Natural killer cell (primary cell): ENCODE measurements at regions not wholly inside any gene's neighbourhood (a gene's known extent, or its start where the extent isn't known, plus 50 kb on each side); places are given as distances from the start of the nearest gene placed in this dataset.

Experiments
- ATAC-seq, 3 donors: fragments of 150-1000 bp in 2 of 3; fragments of 200-7000 bp in 1 of 3; cut with Tn5 transposase; 1 replicate in 1 of 3; 2 replicates in 2 of 3; pipeline ENCODE4 v1.10.0; 2021; ENCODE audit warnings: mild to moderate bottlenecking in 2 of 3, moderate library complexity in 2 of 3
- DNase-seq, 2 donors: peaks; one replicate each; pipeline versions ENCODE4 v3.0.0 to v3.0.0-alpha.2; 2013 to 2021; ENCODE audit warnings: mixed read lengths in 1 of 2
- H3K27ac ChIP-seq: one replicate; pipeline ENCODE4 v1.5.1; 2013; ENCODE audit warnings: mild to moderate bottlenecking, low read length
- H3K27me3 ChIP-seq: one replicate; pipeline ENCODE4 v1.6.1; 2013; ENCODE audit warnings: low read length; ENCODE audit not compliant: control insufficient read depth, insufficient read depth
- H3K36me3 ChIP-seq: one replicate; pipeline ENCODE4 v1.6.1; 2013; ENCODE audit warnings: low read length; ENCODE audit not compliant: control insufficient read depth, insufficient read depth
- H3K4me1 ChIP-seq: one replicate; pipeline ENCODE4 v1.6.1; 2013; ENCODE audit warnings: low read length; ENCODE audit not compliant: control insufficient read depth, insufficient read depth
- H3K4me3 ChIP-seq: one replicate; pipeline ENCODE4 v1.5.1; 2013; ENCODE audit warnings: low read length
- H3K9me3 ChIP-seq: one replicate; pipeline ENCODE4 v1.6.1; 2013; ENCODE audit warnings: low read length; ENCODE audit not compliant: control insufficient read depth, insufficient read depth
- H3K27ac Mint-ChIP-seq, 2 donors: one replicate each; pipeline ENCODE4 v1.8.0; 2022; ENCODE audit warnings: mild to moderate bottlenecking in 2 of 2, mixed read lengths in 2 of 2, moderate library complexity in 1 of 2
- H3K27me3 Mint-ChIP-seq, 2 donors: one replicate each; pipeline ENCODE4 v1.8.0; 2022; ENCODE audit warnings: low read depth in 2 of 2, mixed read lengths in 2 of 2
- H3K36me3 Mint-ChIP-seq: one replicate; pipeline ENCODE4 v1.8.0; 2022; ENCODE audit warnings: mixed read lengths
- H3K4me1 Mint-ChIP-seq, 2 donors: one replicate each; pipeline ENCODE4 v1.8.0; 2022; ENCODE audit warnings: mixed read lengths in 2 of 2
- H3K4me3 Mint-ChIP-seq: one replicate; pipeline ENCODE4 v1.8.0; 2022; ENCODE audit warnings: mild to moderate bottlenecking, moderate library complexity, mixed read lengths
- H3K9me3 Mint-ChIP-seq, 2 donors: one replicate each; pipeline ENCODE4 v1.8.0; 2022; ENCODE audit warnings: mixed read lengths in 2 of 2
- CTCF ChIP-seq: fragments of 200-600 bp; IDR thresholded peaks from one replicate; pipeline ENCODE4 v1.8.0; 2022; ENCODE audit warnings: antibody characterized with exemption
- WGBS: methylation state at CpG from one replicate; pipeline ENCODE4 v1.1.7; 2013; ENCODE audit warnings: missing lambda C conversion rate; ENCODE audit not compliant: insufficient coverage; 5-methylcytosine and 5-hydroxymethylcytosine counted together
- intact Hi-C: fragments of 100-400 bp; cut with micrococcal nuclease; formaldehyde crosslinking; loops from one replicate; pipeline ENCODE4 v1.14.2; 2022

- H3K36me3 Mint-ChIP-seq: no peaks in the 10 kb centered on the region
- intact Hi-C loops: no loop called here
- Histone ChIP-seq H3K36me3 (no peaks in the 10 kb centered on the region), H3K9me3 (peaks cover 3% of the 10 kb centered on the region), H3K4me3 (no peak overlapping the region), H3K27me3 (no peaks in the 10 kb centered on the region), H3K4me1 (no peaks in the 10 kb centered on the region), H3K27ac (no peak overlapping the region)
- H3K9me3 Mint-ChIP-seq: peaks cover 11 to 14% of the 10 kb centered on the region in 2 donors
- TF ChIP-seq CTCF: no peak
- no peak overlapping the region for H3K27ac Mint-ChIP-seq
- no peak overlapping the region for H3K4me3 Mint-ChIP-seq
- 70% methylated on average over 1 of the region's 1 CpG for WGBS
- DNase-seq (no peak), ATAC-seq (no peak)
- H3K27me3 Mint-ChIP-seq: no peaks in the 10 kb centered on the region
- H3K4me1 Mint-ChIP-seq: no peaks in the 10 kb centered on the region
Observed at GRCh38 chr6:86453232-86453631, 484.1 kb upstream of the HTR1E start.

- Mint-ChIP-seq H3K36me3 (no peaks in the 10 kb centered on the region), H3K27ac (no peak overlapping the region), H3K4me3 (no peak overlapping the region), H3K27me3 (no peaks in the 10 kb centered on the region), H3K9me3 (peaks cover 8 to 10% of the 10 kb centered on the region in 2 donors), H3K4me1 (no peaks in the 10 kb centered on the region)
- Histone ChIP-seq H3K27ac (no peak overlapping the region), H3K9me3 (peaks cover 10% of the 10 kb centered on the region), H3K4me3 (no peak overlapping the region), H3K4me1 (no peaks in the 10 kb centered on the region), H3K36me3 (no peaks in the 10 kb centered on the region), H3K27me3 (no peaks in the 10 kb centered on the region)
- ATAC-seq (no peak), DNase-seq (no peak)
- intact Hi-C loops: no loop called here
- TF ChIP-seq CTCF: no peak
- WGBS: no CpG with 5 or more reads among the region's 2 CpGs
Observed at GRCh38 chr6:86448398-86448797, 488.9 kb upstream of the HTR1E start.

GRCh38 chr6:86440608-86441007, 496.7 kb upstream of the HTR1E start:
- H3K36me3 Mint-ChIP-seq: no peaks in the 10 kb centered on the region
- Histone ChIP-seq H3K27me3 (no peaks in the 10 kb centered on the region), H3K36me3 (no peaks in the 10 kb centered on the region), H3K27ac (no peak overlapping the region), H3K4me3 (no peak overlapping the region), H3K9me3 (peaks cover 6% of the 10 kb centered on the region), H3K4me1 (no peaks in the 10 kb centered on the region)
- H3K9me3 Mint-ChIP-seq: peaks cover 10 to 17% of the 10 kb centered on the region in 2 donors
- ATAC-seq (no peak), DNase-seq (no peak)
- TF ChIP-seq CTCF: no peak
- no peaks in the 10 kb centered on the region for H3K27me3 Mint-ChIP-seq
- H3K4me1 Mint-ChIP-seq: no peaks in the 10 kb centered on the region
- no peak overlapping the region for H3K4me3 Mint-ChIP-seq
- intact Hi-C loops: no loop called here
- H3K27ac Mint-ChIP-seq: no peak overlapping the region

- WGBS: 71% methylated on average over 1 of the region's 1 CpG
Observed at GRCh38 chr6:86423571-86423970, 513.8 kb upstream of the HTR1E start.

More at GRCh38 chr6:86423571-86423970, 513.8 kb upstream of the HTR1E start:
- Histone ChIP-seq H3K4me3 (no peak overlapping the region), H3K27ac (no peak overlapping the region), H3K27me3 (no peaks in the 10 kb centered on the region), H3K36me3 (no peaks in the 10 kb centered on the region), H3K4me1 (no peaks in the 10 kb centered on the region), H3K9me3 (no peaks in the 10 kb centered on the region)
- Mint-ChIP-seq H3K27me3 (no peaks in the 10 kb centered on the region), H3K9me3 (peaks cover 9 to 11% of the 10 kb centered on the region in 2 donors), H3K36me3 (no peaks in the 10 kb centered on the region), H3K4me1 (no peaks in the 10 kb centered on the region), H3K27ac (no peak overlapping the region), H3K4me3 (no peak overlapping the region)
- DNase-seq (no peak), ATAC-seq (no peak)
- TF ChIP-seq CTCF: no peak
- intact Hi-C loops: no loop called here
